ENCODE measurements at regions not wholly inside any gene's neighbourhood (a gene's known extent, or its start where the extent isn't known, plus 50 kb on each side); places are given as distances from the start of the nearest gene placed in this dataset.

DNA sequence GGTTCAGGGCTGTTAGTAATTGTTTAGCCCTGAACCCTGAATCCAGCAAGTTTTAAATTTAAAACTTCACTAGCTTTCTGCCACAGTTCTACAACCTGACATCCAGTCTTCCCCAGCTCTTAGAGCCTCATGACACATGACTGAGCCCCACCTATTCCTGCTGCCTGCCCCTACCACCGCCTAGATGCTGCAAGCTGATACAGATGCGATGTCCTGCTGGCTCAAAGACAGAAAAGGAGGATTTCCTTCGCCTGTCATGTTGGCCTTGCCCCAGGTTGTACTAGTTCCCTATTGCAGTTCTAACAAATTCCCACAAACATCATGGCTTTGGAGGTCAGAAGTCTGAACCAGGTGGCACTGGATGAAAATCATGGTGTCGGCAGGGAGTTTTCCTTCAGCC, 510.6 kb upstream of the PPP2R3A start:
- no peaks in the 10 kb centered on the region for H3K36me3 ChIP-seq (replicated peaks in 1 of 2; ENCODE audit: control insufficient read depth in 1 of 2, insufficient read depth in 2 of 2, low read length in 2 of 2)
- H4K20me1 ChIP-seq (ENCODE audit: insufficient read depth, low read length) = no peaks in the 10 kb centered on the region
- TF ChIP-seq, protein P1, sequence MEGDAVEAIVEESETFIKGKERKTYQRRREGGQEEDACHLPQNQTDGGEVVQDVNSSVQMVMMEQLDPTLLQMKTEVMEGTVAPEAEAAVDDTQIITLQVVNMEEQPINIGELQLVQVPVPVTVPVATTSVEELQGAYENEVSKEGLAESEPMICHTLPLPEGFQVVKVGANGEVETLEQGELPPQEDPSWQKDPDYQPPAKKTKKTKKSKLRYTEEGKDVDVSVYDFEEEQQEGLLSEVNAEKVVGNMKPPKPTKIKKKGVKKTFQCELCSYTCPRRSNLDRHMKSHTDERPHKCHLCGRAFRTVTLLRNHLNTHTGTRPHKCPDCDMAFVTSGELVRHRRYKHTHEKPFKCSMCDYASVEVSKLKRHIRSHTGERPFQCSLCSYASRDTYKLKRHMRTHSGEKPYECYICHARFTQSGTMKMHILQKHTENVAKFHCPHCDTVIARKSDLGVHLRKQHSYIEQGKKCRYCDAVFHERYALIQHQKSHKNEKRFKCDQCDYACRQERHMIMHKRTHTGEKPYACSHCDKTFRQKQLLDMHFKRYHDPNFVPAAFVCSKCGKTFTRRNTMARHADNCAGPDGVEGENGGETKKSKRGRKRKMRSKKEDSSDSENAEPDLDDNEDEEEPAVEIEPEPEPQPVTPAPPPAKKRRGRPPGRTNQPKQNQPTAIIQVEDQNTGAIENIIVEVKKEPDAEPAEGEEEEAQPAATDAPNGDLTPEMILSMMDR (IDR thresholded peaks at IDR 0.05) = no peak
- H2AFZ ChIP-seq (ENCODE audit: insufficient read depth, low read depth, low read length, poor library complexity, severe bottlenecking) = no peak overlapping the region
- DNase-seq = no peak
- H3K4me2 ChIP-seq (replicated peaks; ENCODE audit: extremely low read depth, low read length, poor library complexity, severe bottlenecking) = no peak overlapping the region
- Mint-ChIP-seq H3K27me3 (ENCODE audit: low read depth in 3 of 3) (peaks cover 1 to 4% (median 3%) of the 10 kb centered on the region in 3 donors), H3K36me3 (no peaks in the 10 kb centered on the region), H3K4me3 (no peak overlapping the region), H3K27ac (no peak overlapping the region), H3K4me1 (peaks cover 2% of the 10 kb centered on the region), H3K9me3 (peaks cover 0 to 4% (median 0%) of the 10 kb centered on the region in 7 donors)
- intact Hi-C loops (cut with micrococcal nuclease) = no loop called here
- no peak overlapping the region for H3K4me3 ChIP-seq (replicated peaks in 1 of 3; ENCODE audit: low read depth in 2 of 3, low read length in 3 of 3)
- H3K4me1 ChIP-seq (ENCODE audit: control insufficient read depth in 1 of 2, insufficient read depth in 2 of 2, low read length in 2 of 2) = no peaks in the 10 kb centered on the region
- no peaks in the 10 kb centered on the region for H3K9me3 ChIP-seq (replicated peaks in 1 of 2; ENCODE audit: control insufficient read depth in 1 of 2, insufficient read depth in 1 of 2, low read length in 2 of 2)
- no peaks in the 10 kb centered on the region for H3K79me2 ChIP-seq (ENCODE audit: insufficient read depth, low read length)
- WGBS (ENCODE audit: insufficient coverage) = 80% methylated on average over 3 of the region's 4 CpGs
- H3K27me3 ChIP-seq (ENCODE audit: control insufficient read depth in 2 of 2, insufficient read depth in 2 of 2, low read length in 2 of 2) = no peaks in the 10 kb centered on the region
- H3K9ac ChIP-seq (ENCODE audit: insufficient read depth, low read length, poor library complexity, severe bottlenecking) = no peak overlapping the region
- H3K27ac ChIP-seq (ENCODE audit: low read depth in 1 of 2, low read length in 2 of 2) = no peak overlapping the region

DNA sequence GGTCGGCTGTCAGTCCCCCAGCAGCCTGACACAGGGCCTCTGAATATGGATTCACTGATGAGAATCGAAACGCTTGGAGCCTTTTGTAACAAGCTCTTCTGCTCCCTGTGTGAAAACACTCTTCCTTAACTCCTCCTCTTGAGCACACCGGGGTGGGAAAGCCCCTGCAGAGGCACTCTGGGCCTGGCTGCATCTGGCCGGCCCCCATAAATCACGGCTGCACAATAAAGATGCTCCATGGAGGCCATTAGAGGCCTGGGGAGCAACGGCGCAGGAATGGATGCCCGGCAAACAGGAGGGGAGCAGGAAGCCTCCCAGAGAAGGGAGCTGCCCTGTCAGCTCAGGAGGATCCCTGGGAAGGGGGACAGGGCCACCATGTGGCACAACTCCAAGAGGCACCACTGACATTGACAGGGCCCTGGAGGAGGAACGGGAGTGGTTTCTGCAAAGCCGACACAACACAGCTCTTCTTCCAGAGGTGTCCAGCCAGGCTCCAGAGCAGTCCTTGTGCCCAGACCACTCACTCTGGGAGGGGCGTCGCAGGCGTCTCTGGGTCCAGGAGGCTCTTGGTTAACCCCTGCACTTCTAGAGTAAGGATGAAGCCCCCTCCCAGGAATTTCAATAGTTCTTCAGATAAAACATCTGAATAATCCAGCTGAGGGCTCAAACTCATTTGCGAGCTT, 509.3 kb upstream of the PPP2R3A start:
- Histone ChIP-seq H3K4me3 (replicated peaks in 1 of 3; ENCODE audit: low read depth in 2 of 3, low read length in 3 of 3) (no peak overlapping the region), H3K4me1 (ENCODE audit: control insufficient read depth in 1 of 2, insufficient read depth in 2 of 2, low read length in 2 of 2) (no peaks in the 10 kb centered on the region), H2AFZ (ENCODE audit: insufficient read depth, low read depth, low read length, poor library complexity, severe bottlenecking) (no peak overlapping the region), H3K27me3 (ENCODE audit: control insufficient read depth in 2 of 2, insufficient read depth in 2 of 2, low read length in 2 of 2) (no peaks in the 10 kb centered on the region), H3K27ac (ENCODE audit: low read depth in 1 of 2, low read length in 2 of 2) (no peak overlapping the region), H3K9ac (ENCODE audit: insufficient read depth, low read length, poor library complexity, severe bottlenecking) (no peak overlapping the region), H3K4me2 (replicated peaks; ENCODE audit: extremely low read depth, low read length, poor library complexity, severe bottlenecking) (no peak overlapping the region), H3K36me3 (replicated peaks in 1 of 2; ENCODE audit: control insufficient read depth in 1 of 2, insufficient read depth in 2 of 2, low read length in 2 of 2) (no peaks in the 10 kb centered on the region), H4K20me1 (ENCODE audit: insufficient read depth, low read length) (no peaks in the 10 kb centered on the region), H3K79me2 (ENCODE audit: insufficient read depth, low read length) (no peaks in the 10 kb centered on the region), H3K9me3 (replicated peaks in 1 of 2; ENCODE audit: control insufficient read depth in 1 of 2, insufficient read depth in 1 of 2, low read length in 2 of 2) (no peaks in the 10 kb centered on the region)
- peaks cover 0 to 4% (median 0%) of the 10 kb centered on the region in 7 donors for H3K9me3 Mint-ChIP-seq
- H3K36me3 Mint-ChIP-seq = no peaks in the 10 kb centered on the region
- peaks cover under 1% of the 10 kb centered on the region for H3K4me1 Mint-ChIP-seq
- DNase-seq = no peak
- no peak overlapping the region for H3K4me3 Mint-ChIP-seq
- H3K27ac Mint-ChIP-seq = no peak overlapping the region
- TF ChIP-seq, protein P1 (IDR thresholded peaks at IDR 0.05) = no peak
- 72% methylated on average over 14 of the region's 15 CpGs for WGBS (ENCODE audit: insufficient coverage)
- intact Hi-C loops (cut with micrococcal nuclease) = no loop called here
- peaks cover 1 to 4% (median 3%) of the 10 kb centered on the region in 3 donors for H3K27me3 Mint-ChIP-seq (ENCODE audit: low read depth in 3 of 3)
